ENCODE measurements at regions not wholly inside any gene's neighbourhood (a gene's known extent, or its start where the extent isn't known, plus 50 kb on each side); places are given as distances from the start of the nearest gene placed in this dataset.

DNA sequence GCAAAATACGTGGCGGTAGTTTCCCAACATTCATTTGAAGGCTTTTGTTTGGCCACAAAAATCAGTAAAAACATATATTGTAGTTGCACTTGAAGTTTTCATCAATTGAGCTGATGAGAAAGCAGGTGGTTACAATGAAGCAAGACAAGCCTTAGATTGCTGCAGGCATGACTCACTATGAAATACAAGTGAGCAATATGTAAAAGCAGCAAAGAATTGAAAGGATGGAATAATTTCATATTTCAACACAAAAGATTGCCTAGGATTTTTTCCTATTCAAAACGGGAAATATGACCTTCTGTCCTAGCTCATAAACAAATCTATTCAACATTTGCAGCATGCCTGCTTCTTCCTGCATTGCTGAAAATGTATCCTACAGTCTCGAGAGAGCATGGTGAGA is 190.9 kb upstream of the BANK1 start:
- no peaks in the 10 kb centered on the region for H3K36me3 ChIP-seq
- no peak overlapping the region for H3K4me3 ChIP-seq
- intact Hi-C loops (cut with DNase I), result no loop called here
- H3K27ac ChIP-seq, result no peak overlapping the region
- no peak for DNase-seq (ENCODE audit: low spot score in 2 of 2)
- no peaks in the 10 kb centered on the region for H3K27me3 ChIP-seq
- no peaks in the 10 kb centered on the region for H3K4me1 ChIP-seq
- H3K9me3 ChIP-seq, result no peaks in the 10 kb centered on the region
- TF ChIP-seq, protein P1, sequence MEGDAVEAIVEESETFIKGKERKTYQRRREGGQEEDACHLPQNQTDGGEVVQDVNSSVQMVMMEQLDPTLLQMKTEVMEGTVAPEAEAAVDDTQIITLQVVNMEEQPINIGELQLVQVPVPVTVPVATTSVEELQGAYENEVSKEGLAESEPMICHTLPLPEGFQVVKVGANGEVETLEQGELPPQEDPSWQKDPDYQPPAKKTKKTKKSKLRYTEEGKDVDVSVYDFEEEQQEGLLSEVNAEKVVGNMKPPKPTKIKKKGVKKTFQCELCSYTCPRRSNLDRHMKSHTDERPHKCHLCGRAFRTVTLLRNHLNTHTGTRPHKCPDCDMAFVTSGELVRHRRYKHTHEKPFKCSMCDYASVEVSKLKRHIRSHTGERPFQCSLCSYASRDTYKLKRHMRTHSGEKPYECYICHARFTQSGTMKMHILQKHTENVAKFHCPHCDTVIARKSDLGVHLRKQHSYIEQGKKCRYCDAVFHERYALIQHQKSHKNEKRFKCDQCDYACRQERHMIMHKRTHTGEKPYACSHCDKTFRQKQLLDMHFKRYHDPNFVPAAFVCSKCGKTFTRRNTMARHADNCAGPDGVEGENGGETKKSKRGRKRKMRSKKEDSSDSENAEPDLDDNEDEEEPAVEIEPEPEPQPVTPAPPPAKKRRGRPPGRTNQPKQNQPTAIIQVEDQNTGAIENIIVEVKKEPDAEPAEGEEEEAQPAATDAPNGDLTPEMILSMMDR (IDR thresholded peaks at IDR 0.05), result no peak

DNA sequence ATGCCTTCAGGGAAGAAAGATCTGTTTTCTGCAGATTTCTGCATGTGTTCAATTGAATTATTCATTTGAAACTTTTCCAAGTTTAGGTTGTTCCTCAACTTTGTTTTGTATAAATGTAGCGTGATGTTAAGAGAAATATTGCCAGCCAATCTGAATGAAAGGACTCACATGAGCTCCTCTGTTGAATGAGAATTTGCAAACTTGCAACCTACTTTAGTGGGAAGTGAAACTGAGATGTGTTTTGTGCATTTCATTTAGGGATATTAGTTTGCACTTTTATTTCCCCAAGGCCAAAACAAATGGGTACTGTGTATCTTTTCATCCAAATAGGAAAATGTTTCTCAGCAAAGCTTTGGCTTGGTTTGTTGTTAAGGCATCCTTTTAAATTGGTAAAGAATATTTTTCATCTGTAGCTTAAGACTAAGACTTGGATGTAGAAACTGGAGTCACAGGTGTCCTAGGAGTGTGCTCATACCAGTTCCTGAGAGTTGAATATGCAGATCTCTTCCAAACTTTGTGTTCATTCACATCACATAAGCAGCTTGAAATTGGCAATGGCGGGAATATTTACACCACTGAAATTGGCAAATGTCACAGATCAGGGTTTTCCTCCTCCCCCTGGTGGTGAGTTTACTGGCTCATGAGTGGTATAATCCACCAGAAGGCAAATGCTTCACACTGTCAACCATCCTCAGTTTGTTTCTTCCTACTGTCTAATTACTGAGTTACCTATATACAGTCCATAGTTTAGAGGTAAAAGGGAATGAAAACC is 193.6 kb upstream of the BANK1 start:
- Histone ChIP-seq H3K27me3 (no peaks in the 10 kb centered on the region), H3K27ac (no peak overlapping the region), H3K4me1 (no peaks in the 10 kb centered on the region), H3K9me3 (no peaks in the 10 kb centered on the region), H3K4me3 (no peak overlapping the region), H3K36me3 (no peaks in the 10 kb centered on the region)
- intact Hi-C loops (cut with DNase I), result no loop called here
- DNase-seq (ENCODE audit: low spot score in 2 of 2), result no peak
- TF ChIP-seq, protein P1 (IDR thresholded peaks at IDR 0.05), result no peak

DNA sequence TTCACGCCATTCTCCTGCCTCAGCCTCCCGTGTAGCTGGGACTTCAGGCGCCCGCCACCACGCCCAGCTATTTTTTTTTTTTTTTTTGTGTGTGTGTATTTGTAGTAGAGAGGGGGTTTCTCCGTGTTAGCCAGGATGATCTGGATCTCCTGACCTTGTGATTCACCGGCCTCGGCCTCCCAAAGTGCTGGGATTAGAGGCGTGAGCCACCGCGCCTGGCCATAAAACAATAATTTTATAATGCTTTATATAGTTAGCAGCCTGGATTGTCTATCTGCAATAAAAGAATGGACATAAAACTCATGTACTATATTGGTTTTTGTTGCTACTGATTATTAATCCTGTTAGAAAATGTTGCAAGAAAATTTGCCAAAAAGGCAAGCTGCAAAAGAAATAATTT is 195.9 kb upstream of the BANK1 start:
- TF ChIP-seq, protein P1 (IDR thresholded peaks at IDR 0.05), result no peak
- H3K9me3 ChIP-seq, result no peaks in the 10 kb centered on the region
- no peaks in the 10 kb centered on the region for H3K4me1 ChIP-seq
- H3K27me3 ChIP-seq, result no peaks in the 10 kb centered on the region
- H3K27ac ChIP-seq, result no peak overlapping the region
- intact Hi-C loops (cut with DNase I), result no loop called here
- H3K36me3 ChIP-seq, result no peaks in the 10 kb centered on the region
- H3K4me3 ChIP-seq, result no peak overlapping the region
- DNase-seq (ENCODE audit: low spot score in 2 of 2), result no peak

DNA sequence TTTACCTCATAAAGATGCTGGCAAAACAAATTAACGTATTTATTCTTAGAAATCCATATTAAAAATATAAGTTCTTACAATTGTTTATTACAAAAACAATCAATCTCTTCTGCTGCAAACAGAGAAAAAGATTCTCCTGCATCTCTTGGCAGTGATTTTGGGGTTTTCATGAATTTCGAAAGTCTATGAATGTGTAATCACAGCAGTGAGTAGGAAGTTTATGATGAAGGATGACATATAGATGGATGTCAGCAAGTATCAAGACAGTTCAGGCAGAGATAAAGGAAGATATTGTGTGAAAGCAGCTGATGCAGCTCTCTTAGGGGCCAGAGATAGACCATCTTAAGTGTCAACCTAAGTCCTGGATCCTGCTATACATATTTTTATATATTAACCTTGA is 196.9 kb upstream of the BANK1 start:
- intact Hi-C loops (cut with DNase I), result no loop called here
- Histone ChIP-seq H3K27ac (no peak overlapping the region), H3K4me3 (no peak overlapping the region), H3K27me3 (no peaks in the 10 kb centered on the region), H3K4me1 (no peaks in the 10 kb centered on the region), H3K36me3 (no peaks in the 10 kb centered on the region), H3K9me3 (no peaks in the 10 kb centered on the region)
- DNase-seq (ENCODE audit: low spot score in 2 of 2), result no peak
- TF ChIP-seq, protein P1 (IDR thresholded peaks at IDR 0.05), result no peak

DNA sequence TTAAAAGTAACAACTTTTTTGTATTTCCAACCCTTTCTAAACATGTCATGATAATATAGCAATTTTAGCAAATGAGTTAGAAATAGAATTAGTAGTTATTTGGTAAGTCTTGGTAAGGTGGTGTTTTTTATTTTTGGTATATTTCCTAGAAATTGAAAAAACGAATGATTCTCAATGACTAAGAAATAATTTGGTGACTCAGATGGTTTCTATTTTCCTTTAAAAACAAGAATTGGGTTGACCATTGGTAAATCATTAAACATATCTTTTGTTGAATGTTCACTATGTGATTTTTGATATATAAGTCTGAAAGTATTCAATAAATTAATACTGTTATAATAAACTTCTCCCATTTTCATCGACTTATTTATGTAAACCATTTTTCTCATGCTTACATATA is 206.2 kb upstream of the BANK1 start:
- TF ChIP-seq, protein P1 (IDR thresholded peaks at IDR 0.05), result no peak
- intact Hi-C loops (cut with DNase I), result no loop called here
- Histone ChIP-seq H3K4me3 (no peak overlapping the region), H3K36me3 (no peaks in the 10 kb centered on the region), H3K4me1 (no peaks in the 10 kb centered on the region), H3K27me3 (no peaks in the 10 kb centered on the region), H3K27ac (no peak overlapping the region), H3K9me3 (no peaks in the 10 kb centered on the region)
- DNase-seq (ENCODE audit: low spot score in 2 of 2), result no peak

DNA sequence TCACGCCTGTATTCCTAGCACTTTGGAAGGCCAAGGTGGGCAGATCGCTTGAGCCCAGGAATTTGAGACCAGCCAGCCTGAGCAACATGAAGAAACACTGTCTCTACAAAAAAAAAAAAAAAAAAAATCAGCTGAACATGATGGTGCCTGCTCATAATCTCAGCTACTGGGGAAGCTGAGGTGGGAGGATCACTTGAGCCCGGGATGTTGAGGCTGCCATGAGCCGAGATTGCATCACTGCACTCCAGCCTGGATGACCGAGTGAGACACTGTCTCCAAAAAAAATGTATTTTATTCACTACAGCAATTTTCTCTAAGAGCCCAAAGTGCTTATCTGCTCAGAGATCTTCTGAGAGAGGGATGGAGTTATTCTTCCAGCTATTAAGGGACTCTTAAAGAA is 215.8 kb upstream of the PPP3CA start:
- H3K4me3 ChIP-seq, result no peak overlapping the region
- intact Hi-C loops (cut with DNase I), result no loop called here
- H3K9me3 ChIP-seq, result peaks cover 0 to 5% of the 10 kb centered on the region in 2 donors
- no peaks in the 10 kb centered on the region for H3K27me3 ChIP-seq
- H3K36me3 ChIP-seq, result no peaks in the 10 kb centered on the region
- DNase-seq (ENCODE audit: low spot score in 2 of 2), result no peak
- no peak overlapping the region for H3K27ac ChIP-seq
- H3K4me1 ChIP-seq, result no peaks in the 10 kb centered on the region
- TF ChIP-seq, protein P1 (IDR thresholded peaks at IDR 0.05), result no peak

Measured in ascending aorta (tissue), 2 donors.